Natural killer cell treated with Interleukin-12 subunit alpha and Interleukin-12 subunit beta and Interleukin-15 and Interleukin-18, amount 100 ng/mL, for 72 hours (primary cell): ENCODE measurements at regions not wholly inside any gene's neighbourhood (a gene's known extent, or its start where the extent isn't known, plus 50 kb on each side); places are given as distances from the start of the nearest gene placed in this dataset.

Experiments
- ATAC-seq, 2 donors: fragments of 150-1000 bp; cut with Tn5 transposase in 1 of 2; sonication (Bioruptor Pico), chemical (Tn5 transposase) in 1 of 2; 2 replicates each; pipeline ENCODE4 v1.10.0; 2021
- DNase-seq: peaks from one replicate; pipeline ENCODE4 v3.0.0; 2022; ENCODE audit warnings: low spot score
- H3K27ac Mint-ChIP-seq, 2 donors: 1 replicate in 1 of 2; 2 replicates in 1 of 2; pipeline ENCODE4 v1.8.0; 2022; ENCODE audit warnings: mixed read lengths in 2 of 2, mild to moderate bottlenecking in 1 of 2, moderate library complexity in 1 of 2
- H3K27me3 Mint-ChIP-seq, 2 donors: 1 replicate in 1 of 2; 2 replicates in 1 of 2; pipeline ENCODE4 v1.8.0; 2022; ENCODE audit warnings: mixed read lengths in 2 of 2
- H3K36me3 Mint-ChIP-seq: one replicate; pipeline ENCODE4 v1.8.0; 2022; ENCODE audit warnings: mixed read lengths
- H3K4me1 Mint-ChIP-seq, 2 donors: 1 replicate in 1 of 2; 2 replicates in 1 of 2; pipeline ENCODE4 v1.8.0; 2022; ENCODE audit warnings: low read depth in 2 of 2, mixed read lengths in 2 of 2, mild to moderate bottlenecking in 1 of 2
- H3K4me3 Mint-ChIP-seq: one replicate; pipeline ENCODE4 v1.8.0; 2022; ENCODE audit warnings: mixed read lengths
- H3K9me3 Mint-ChIP-seq: 2 replicates; pipeline ENCODE4 v1.8.0; 2022; ENCODE audit warnings: mixed read lengths

GRCh38 chr5:167014401-167015056, 1276.9 kb upstream of the WWC1 start:
- no peak overlapping the region for H3K4me3 Mint-ChIP-seq
- H3K9me3 Mint-ChIP-seq, result peaks cover 16% of the 10 kb centered on the region
- H3K4me1 Mint-ChIP-seq, result no peaks in the 10 kb centered on the region
- H3K27ac Mint-ChIP-seq, result no peak overlapping the region
- no peak for ATAC-seq
- no peak for DNase-seq
- no peaks in the 10 kb centered on the region for H3K27me3 Mint-ChIP-seq
- peaks cover 4% of the 10 kb centered on the region for H3K36me3 Mint-ChIP-seq

DNA sequence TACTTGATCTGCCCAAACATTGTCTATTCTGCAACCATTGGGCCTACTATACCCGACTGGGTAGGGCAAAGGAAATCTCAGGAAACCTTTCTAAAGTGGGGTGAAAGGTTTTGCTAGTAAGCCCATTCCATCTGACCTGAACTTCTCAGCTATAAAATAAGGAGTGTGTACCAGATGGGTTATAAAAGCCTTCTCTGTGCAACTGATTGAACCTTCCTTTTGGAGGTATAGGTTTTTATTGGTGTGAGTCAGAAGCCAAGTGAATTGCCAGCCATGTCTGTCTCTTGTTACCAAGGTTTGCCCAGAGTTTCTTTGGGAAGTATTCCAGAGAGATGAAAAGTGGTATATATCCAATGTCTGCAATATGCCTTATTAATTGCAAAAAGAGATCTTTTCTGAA, 1271.0 kb upstream of the WWC1 start:
- DNase-seq, result no peak
- H3K4me3 Mint-ChIP-seq, result no peak overlapping the region

GRCh38 chr5:167029488-167029887, 1262.0 kb upstream of the WWC1 start:
- Mint-ChIP-seq H3K36me3 (no peaks in the 10 kb centered on the region), H3K4me3 (no peak overlapping the region), H3K27ac (no peak overlapping the region), H3K4me1 (no peaks in the 10 kb centered on the region), H3K9me3 (peaks cover 10% of the 10 kb centered on the region), H3K27me3 (no peaks in the 10 kb centered on the region)
- DNase-seq (no peak), ATAC-seq (no peak)

More for the DNA sequence above, 1271.0 kb upstream of the WWC1 start:
- ATAC-seq, result no peak
- Mint-ChIP-seq H3K27ac (no peak overlapping the region), H3K4me1 (no peaks in the 10 kb centered on the region), H3K27me3 (no peaks in the 10 kb centered on the region), H3K9me3 (peaks cover 5% of the 10 kb centered on the region), H3K36me3 (peaks cover 4% of the 10 kb centered on the region)

DNA sequence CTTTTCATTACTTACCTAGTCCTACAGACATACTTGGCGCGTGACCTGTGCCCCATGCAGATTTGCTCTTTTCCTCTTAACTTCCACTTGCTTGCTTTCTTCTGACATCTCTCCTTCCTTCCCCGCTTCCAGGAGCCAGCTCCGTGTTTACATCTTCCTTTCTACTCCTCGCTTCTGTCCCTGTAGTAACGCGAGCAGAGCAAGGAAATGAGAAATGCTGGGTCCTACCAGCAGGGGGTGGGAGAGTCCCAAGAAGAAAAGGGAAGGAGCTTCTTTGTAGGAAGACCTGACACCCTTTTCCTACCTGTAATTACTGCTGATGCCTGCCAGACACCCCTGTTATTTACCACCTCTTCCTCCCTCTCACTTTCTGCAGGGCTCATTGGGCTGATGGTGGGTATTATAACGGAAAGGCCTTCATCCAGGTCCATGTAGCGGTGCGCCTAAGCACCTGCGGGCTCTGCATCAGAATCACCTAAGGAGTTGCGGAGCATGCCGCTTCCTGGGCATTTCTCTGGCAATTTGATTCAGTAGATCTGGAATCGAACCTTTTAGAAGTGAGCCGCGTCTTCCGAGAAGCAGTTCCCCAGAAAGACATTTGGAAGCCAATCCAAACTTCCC, 1260.8 kb upstream of the WWC1 start:
- DNase-seq (no peak), ATAC-seq (no peak)
- Mint-ChIP-seq H3K9me3 (peaks cover 10% of the 10 kb centered on the region), H3K4me1 (no peaks in the 10 kb centered on the region), H3K36me3 (no peaks in the 10 kb centered on the region), H3K27ac (no peak overlapping the region), H3K27me3 (no peaks in the 10 kb centered on the region), H3K4me3 (no peak overlapping the region)

GRCh38 chr5:167036585-167036984, 1254.9 kb upstream of the WWC1 start:
- Mint-ChIP-seq H3K36me3 (no peaks in the 10 kb centered on the region), H3K27ac (no peak overlapping the region), H3K4me1 (no peaks in the 10 kb centered on the region), H3K9me3 (peaks cover 3% of the 10 kb centered on the region), H3K27me3 (no peaks in the 10 kb centered on the region), H3K4me3 (no peak overlapping the region)
- ATAC-seq, result no peak
- DNase-seq, result no peak

DNA sequence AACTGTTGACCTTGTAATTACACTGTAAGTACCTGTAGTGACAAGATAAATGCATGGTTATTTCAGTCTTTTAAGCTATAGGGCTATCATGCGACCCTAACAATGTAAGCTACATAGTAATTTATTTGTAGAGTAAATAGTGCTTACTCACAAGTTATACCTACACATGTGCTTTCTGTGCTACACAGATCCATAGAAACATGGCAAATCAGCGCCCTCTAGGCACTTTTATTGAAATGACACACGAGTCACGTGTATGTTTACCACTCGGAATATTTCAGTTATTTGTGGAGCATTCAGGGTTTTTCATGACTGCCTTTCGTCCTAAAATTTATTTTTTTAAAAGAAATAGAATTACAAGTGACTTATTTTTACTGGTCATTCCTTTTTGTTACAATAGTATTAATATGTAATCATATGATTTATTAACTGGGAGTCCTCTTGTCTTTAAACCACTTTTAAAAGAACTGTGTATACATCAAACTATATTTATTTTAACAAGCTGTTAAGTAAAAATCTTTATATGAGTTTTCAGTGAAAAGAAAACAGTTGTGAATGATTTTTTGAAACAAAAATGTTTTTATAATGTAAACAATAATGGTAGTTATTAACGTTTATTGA, 1242.3 kb upstream of the WWC1 start:
- Mint-ChIP-seq H3K27ac (no peak overlapping the region), H3K36me3 (no peaks in the 10 kb centered on the region), H3K4me1 (no peaks in the 10 kb centered on the region), H3K4me3 (no peak overlapping the region), H3K9me3 (peaks cover 3% of the 10 kb centered on the region), H3K27me3 (no peaks in the 10 kb centered on the region)
- ATAC-seq, result no peak
- no peak for DNase-seq

DNA sequence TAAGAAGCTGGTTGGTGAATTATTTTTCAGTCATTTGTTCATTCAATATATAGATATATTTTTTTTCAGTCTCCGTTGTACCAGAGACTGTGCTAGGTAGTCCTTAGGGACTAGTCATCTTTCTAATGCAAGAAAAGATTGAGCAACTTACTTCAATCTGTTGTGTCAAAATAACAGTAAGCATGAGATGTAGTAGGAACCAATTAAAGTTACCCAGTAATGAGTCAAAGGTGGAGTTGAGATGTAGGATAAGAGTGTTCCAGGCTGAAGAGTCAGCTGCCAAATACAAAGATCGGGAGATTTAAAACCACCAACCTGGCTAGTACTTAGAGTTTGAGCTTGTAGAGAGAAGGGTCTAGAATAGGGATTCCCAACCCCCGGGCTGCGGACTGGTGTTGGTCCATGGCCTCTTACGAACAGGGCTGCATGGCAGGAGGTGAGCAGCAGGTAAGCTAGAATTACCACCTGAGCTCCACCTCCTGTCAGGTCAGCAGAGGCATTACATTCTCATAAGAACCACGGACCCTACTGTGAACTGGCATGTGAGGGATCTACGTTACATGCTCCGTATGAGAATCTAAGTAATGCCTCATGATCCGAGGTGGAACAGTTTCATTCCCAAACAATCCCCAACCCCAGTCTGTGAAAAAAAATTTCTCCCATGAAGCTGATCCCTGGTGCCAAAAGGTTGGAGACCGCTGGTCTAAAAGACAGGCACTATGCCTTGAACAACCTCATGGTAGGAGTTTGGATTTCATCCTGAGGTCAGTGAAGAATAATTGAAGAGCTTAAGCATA, 1241.5 kb upstream of the WWC1 start:
- Mint-ChIP-seq H3K27ac (no peak overlapping the region), H3K4me3 (no peak overlapping the region), H3K4me1 (no peaks in the 10 kb centered on the region), H3K36me3 (no peaks in the 10 kb centered on the region), H3K27me3 (no peaks in the 10 kb centered on the region), H3K9me3 (peaks cover 3% of the 10 kb centered on the region)
- DNase-seq (no peak), ATAC-seq (no peak)

DNA sequence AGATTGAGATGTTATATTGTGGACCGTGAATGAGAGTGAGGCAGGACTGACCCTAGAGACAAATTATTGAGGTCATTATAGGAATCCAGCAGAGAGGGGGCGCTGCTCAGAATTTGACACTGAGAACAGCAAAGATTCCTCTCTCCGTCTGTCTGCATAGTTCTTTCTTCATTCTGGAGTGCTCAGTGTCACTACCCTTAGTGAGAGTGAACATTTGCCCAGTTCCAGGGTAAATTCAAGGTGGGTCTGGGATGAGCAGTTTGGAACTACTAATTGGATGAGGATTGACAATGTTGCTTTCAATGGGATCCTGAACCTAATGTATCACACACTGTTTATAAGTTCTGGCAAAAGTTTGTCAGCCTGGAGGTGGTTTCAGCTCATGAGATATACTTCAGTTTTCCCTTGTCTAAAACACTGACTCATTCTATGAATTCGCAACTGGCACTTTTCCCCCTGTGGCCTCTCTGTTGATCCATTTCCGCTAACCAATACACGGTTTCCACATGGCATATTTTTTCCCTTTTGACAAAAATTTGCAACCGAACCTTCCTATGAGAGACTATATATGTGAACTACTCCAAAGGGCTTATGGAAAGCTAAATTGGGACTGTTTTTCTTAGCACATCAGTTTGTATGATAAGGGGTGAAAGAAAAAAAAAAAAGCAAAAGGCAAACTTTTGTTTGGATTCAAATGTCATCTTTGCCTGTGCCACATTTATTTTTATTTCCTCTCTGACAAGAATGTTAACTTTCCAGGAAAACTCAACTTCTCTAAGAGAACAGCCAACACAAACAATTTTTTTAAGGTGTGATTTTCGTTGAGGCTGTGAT, 1240.7 kb upstream of the WWC1 start:
- ATAC-seq (no peak), DNase-seq (no peak)
- Mint-ChIP-seq H3K4me1 (no peaks in the 10 kb centered on the region), H3K4me3 (no peak overlapping the region), H3K9me3 (peaks cover 3% of the 10 kb centered on the region), H3K36me3 (no peaks in the 10 kb centered on the region), H3K27ac (no peak overlapping the region), H3K27me3 (no peaks in the 10 kb centered on the region)

DNA sequence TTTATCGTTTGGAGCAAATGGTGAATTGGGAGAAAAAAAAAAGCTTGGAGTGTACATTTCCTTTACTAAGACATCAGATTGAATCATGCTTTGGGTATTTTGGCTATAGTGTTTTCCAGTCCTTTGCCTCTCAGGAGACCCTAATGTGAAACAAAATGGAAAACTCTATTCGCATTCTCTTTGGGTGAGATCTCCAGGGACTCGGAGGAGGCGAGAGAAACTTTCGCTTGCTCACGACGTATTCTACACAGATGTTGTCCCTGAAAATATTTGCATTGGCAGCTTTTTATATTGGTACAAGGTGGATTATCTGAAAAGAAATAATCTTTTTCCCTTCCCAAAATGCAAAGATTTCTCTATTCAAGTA, 1240.1 kb upstream of the WWC1 start:
- Mint-ChIP-seq H3K9me3 (peaks cover 3% of the 10 kb centered on the region), H3K36me3 (no peaks in the 10 kb centered on the region), H3K27ac (no peak overlapping the region), H3K27me3 (no peaks in the 10 kb centered on the region), H3K4me1 (no peaks in the 10 kb centered on the region), H3K4me3 (no peak overlapping the region)
- DNase-seq (no peak), ATAC-seq (no peak)

DNA sequence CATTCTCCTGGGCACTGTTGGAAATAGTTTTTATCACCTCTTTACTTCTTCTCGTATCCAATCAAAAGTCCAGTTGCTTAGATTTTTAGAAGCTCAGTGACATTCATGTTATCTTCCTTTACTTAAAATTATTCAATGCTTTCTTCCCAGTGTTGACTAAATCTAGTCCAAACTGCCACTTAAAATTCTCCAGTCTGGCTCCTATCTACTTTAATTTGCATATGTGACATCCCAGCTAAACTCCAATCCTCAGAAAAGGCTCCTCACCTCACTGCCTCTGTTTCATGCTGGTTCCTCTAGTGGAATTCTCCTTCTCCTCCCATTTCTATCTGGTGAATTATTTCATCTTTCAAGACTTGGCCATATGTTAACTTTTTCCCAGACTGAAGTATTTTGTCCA, 1238.7 kb upstream of the WWC1 start:
- Mint-ChIP-seq H3K9me3 (peaks cover 10% of the 10 kb centered on the region), H3K36me3 (no peaks in the 10 kb centered on the region), H3K4me1 (no peaks in the 10 kb centered on the region), H3K27me3 (no peaks in the 10 kb centered on the region), H3K27ac (no peak overlapping the region), H3K4me3 (no peak overlapping the region)
- ATAC-seq (no peak), DNase-seq (no peak)

- Mint-ChIP-seq H3K4me3 (no peak overlapping the region), H3K9me3 (peaks cover 7% of the 10 kb centered on the region), H3K27me3 (no peaks in the 10 kb centered on the region), H3K27ac (no peak overlapping the region), H3K36me3 (no peaks in the 10 kb centered on the region), H3K4me1 (no peaks in the 10 kb centered on the region)
- no peak for ATAC-seq
- DNase-seq, result no peak
These were observed 1233.8 kb upstream of the WWC1 start for GRCh38 chr5:167057665-167058064.

DNA sequence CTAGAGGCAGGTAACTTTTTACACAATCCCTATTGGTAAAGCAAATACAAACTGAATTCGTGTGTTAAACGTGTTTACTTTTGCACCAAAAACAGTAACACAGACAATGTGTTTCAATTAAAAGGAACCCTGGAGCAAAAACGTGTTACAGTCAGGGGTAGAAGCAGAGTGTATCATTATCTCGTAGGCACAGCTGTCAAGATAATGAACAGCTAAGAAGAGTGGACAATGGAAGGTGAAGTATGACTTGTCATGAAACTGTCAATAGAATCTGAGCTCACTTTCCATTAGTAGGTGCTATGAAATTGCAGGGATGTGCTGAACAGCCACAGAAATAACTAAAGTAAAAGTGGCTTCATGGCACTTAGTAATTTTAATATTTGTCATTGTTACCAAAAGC, 1229.8 kb upstream of the WWC1 start:
- DNase-seq, result no peak
- H3K4me3 Mint-ChIP-seq, result no peak overlapping the region
- H3K36me3 Mint-ChIP-seq, result no peaks in the 10 kb centered on the region
- H3K27me3 Mint-ChIP-seq, result no peaks in the 10 kb centered on the region
- H3K4me1 Mint-ChIP-seq, result no peaks in the 10 kb centered on the region
- no peak overlapping the region for H3K27ac Mint-ChIP-seq
- no peak for ATAC-seq
- H3K9me3 Mint-ChIP-seq, result peaks cover 6% of the 10 kb centered on the region

DNA sequence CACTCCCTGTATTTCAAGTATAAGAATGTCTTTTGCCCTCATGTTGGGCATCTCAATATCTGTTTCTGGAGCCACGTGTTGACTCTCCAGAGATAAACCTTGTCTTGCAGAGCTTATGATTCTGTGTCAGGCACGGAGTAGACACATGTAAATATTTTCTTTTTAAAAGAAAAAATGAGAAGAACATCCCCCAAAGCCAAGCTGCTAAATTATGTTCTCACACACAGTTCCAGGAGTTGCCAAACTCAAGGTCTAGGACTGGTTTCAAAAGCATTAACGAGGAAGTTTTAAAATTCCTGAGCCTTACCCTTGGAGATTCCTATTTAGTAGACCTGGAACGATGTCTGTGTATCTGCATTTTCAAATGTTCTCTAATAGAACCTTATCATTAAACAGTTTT, 1228.3 kb upstream of the WWC1 start:
- no peak for ATAC-seq
- DNase-seq, result no peak
- Mint-ChIP-seq H3K4me3 (no peak overlapping the region), H3K4me1 (no peaks in the 10 kb centered on the region), H3K27ac (no peak overlapping the region), H3K27me3 (no peaks in the 10 kb centered on the region), H3K9me3 (no peaks in the 10 kb centered on the region), H3K36me3 (no peaks in the 10 kb centered on the region)
